HG02938 (cell line): ENCODE measurements at regions not wholly inside any gene's neighbourhood (a gene's known extent, or its start where the extent isn't known, plus 50 kb on each side); places are given as distances from the start of the nearest gene placed in this dataset.
"Not testable (repeated sequence)": the region's sequence is repeated elsewhere in the genome, so short reads cannot be mapped to it uniquely, and the experiment has no call there.

Experiments
- ATAC-seq: cut with Tn5 transposase; IDR thresholded peaks from one replicate; pipeline ENCODE4 v1.9.1; 2021; ENCODE audit warnings: mild to moderate bottlenecking, moderate library complexity; ENCODE audit not compliant: unreplicated experiment

DNA sequence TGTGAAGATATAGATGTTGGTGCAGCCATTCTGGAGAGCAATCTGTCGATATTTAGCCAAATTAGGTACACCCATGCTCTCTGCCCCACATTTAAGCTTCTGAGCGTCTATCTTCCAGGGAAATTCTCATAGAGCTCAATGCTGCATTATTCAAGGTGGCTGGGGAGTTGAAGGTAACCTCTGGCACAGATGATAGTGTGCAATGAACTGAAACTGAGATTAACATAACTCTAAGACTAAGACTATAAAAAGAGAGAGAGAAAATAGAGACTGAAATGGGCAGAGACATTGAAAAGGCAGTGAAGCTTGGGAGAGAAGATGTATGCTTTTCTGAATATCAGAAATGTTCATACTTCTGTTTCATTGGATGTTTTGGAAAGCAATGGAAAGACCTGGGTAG, 1197.0 kb upstream of the AUTS2 start:
- no peak for ATAC-seq

GRCh38 chr7:68406480-68406879, 1191.8 kb upstream of the AUTS2 start:
- no peak for ATAC-seq

- no peak for ATAC-seq
These were observed 1190.8 kb upstream of the AUTS2 start for GRCh38 chr7:68407460-68407859.

DNA sequence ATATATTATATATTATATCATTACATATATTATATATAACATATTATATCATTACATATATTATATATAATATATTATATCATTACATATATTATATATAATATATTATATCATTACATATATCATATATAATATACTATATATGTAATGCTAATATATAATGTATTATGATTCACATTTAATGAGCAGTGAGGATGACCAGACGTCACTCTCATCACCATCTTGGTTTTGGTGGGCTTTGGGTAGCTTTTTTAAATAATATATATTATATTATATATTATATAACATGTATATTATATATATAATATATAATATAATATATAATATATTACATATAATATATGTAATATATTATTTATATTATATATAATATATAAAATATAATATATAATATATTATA, 1189.4 kb upstream of the AUTS2 start:
- no peak for ATAC-seq

- ATAC-seq = no peak
These were observed 1188.4 kb upstream of the AUTS2 start for GRCh38 chr7:68409851-68410250.

- ATAC-seq = not testable (repeated sequence)
These were observed 1187.6 kb upstream of the AUTS2 start for GRCh38 chr7:68410693-68411092.

GRCh38 chr7:68411742-68412141, 1186.5 kb upstream of the AUTS2 start:
- ATAC-seq = no peak

DNA sequence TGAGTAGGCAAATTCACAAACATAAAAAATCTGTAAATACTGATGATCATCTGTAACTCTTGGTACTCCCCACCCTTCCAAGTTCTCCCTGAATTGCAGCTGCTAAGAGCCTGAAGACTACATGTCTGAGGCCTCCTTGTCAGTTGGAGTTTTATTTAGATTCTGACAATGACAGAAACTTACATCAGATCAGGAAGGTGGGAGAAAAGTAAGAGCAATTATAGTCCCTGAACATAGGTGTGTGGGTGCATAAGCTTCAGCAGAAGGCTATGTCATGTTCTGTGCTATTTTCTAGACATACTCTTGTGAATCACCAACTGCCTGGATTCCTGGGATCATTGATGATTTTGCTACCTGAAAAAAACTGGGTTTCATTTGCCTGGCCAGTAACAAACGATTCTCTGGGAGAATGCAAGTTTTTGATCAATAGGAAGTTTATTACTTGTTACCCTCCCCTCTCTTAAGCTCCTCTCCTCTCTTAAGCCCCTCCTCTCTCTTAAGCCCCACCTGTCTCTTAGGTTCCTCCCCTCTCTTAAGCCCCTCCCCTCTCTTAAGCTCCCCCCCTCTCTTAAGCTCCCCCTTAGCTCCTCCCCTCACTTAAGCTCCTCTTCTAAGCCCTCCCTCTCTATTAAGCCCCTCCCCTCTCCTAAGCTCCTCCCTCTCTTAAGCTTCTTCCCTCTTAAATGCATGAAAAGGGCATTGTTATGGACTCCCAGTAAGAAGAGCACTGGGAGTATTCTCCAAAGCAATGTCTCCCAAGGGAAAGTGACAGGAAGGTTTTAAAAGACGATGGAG, 1183.4 kb upstream of the AUTS2 start:
- ATAC-seq = no peak

- no peak for ATAC-seq
These were observed 1181.3 kb upstream of the AUTS2 start for GRCh38 chr7:68417002-68417401.

DNA sequence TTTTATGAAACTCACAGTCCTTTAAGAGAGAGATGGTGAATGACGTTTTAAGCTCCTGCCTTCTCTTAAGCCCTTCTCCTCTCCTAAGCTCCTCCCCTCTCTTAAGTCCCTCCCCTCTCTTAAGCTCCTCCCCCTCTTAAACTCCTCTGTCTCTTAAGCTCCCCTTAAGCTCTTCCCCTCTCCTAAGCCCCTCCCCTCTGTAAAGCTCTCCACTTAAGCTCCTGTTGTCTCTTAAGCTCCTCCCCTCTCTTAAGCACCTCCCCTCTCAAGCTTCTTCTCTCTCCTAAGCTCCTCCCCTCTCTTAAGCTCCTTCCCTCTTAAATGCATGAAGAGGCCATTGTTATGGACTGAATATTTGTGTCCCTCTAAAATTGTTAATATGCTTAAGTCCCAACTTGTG, 1180.6 kb upstream of the AUTS2 start:
- no peak for ATAC-seq

DNA sequence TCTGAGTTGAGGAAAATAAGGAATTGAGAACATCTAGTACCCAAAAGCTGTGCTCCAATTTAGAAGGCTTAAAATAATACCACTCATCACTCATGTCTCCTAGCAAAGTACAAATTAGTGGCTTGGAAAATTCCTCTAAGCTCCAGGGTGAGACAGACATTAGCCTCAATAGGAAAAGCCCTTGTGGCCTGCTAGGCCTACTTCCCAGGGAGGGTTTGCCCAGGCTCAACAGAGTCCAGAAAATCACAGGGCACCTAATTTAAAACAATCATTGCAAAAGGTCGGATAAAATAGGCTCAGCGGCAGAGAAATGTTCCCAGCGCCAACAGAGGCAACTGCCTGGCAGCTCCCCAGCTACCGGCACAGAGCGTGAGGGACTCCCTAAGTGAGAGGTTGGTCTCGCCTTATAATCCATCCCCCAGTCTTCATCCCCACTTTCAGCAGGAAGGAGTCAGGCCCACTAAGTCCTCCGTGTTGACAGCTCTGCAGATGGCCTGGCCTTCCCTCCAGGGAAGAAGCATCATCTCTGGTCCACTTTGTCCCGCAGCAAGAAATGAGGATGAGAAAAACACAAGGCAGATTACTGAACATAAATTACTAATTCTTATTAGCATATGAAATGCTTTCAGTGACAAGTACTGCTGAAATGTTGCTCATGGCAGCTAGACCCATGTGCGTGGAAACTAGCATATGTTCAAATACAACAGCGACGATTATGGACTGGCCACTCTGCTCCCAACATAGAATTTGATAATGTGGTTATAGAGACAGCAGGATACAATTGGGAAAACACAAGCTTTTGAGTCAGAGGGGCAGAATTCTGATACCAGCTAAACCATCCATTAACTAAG, 1177.7 kb upstream of the AUTS2 start:
- no peak for ATAC-seq

GRCh38 chr7:68421712-68422111, 1176.6 kb upstream of the AUTS2 start:
- no peak for ATAC-seq

- no peak for ATAC-seq
These were observed 1176.0 kb upstream of the AUTS2 start for GRCh38 chr7:68422281-68422680.

GRCh38 chr7:68423356-68423755, 1174.9 kb upstream of the AUTS2 start:
- ATAC-seq = no peak

- no peak for ATAC-seq
These were observed 1173.5 kb upstream of the AUTS2 start for GRCh38 chr7:68424658-68425297.

DNA sequence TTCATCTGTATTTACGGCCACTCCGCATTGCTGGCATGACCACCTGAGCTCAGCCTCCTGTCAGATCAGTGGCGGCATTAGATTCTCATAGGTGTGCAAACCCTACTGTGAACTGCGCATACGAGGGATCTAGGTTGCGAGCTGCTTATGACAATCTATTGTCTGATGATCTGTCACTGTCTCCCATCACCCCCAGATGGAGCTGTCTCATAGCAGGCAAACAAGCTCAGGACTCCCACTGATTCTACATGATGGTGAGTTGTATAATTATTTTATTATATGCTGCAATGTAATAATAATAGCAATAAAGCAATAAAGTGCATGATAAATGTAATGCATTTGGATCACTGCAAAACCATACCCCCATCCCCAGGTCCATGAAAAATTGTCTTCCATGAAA, 1172.9 kb upstream of the AUTS2 start:
- ATAC-seq = no peak

- ATAC-seq = no peak
These were observed 1168.7 kb upstream of the AUTS2 start for GRCh38 chr7:68429411-68430117.

GRCh38 chr7:68432585-68432984, 1165.7 kb upstream of the AUTS2 start:
- ATAC-seq = no peak

DNA sequence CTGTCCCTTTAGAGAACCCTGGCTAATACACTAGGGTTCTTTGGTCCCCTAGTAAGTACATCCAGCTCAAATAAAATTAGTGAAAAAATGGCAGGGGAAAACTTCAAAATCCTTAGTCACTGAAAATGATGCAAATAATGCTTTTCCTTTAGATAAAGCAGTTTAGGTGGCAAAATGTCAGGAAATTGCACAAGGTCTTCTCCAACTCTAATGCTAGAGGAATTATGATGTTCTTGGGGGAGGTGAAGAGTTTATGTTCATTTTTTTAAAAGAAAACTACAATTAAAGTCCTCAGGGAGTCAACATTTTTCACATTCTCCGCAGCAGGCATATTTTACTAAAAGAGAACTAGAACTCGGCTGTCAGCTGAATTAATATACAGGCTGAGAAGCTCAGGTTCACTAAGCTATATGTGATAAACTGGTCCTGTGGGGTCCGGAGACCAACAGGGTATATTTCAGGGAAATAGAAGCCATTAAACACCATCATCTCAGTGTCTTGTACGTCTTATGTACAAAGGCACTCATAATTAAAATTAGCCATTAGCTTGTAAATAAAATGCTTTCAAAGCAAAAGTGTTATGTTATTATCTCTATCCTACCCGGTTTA, 1164.7 kb upstream of the AUTS2 start:
- ATAC-seq = no peak

- ATAC-seq = no peak
These were observed 1163.4 kb upstream of the AUTS2 start for GRCh38 chr7:68434857-68435256.

DNA sequence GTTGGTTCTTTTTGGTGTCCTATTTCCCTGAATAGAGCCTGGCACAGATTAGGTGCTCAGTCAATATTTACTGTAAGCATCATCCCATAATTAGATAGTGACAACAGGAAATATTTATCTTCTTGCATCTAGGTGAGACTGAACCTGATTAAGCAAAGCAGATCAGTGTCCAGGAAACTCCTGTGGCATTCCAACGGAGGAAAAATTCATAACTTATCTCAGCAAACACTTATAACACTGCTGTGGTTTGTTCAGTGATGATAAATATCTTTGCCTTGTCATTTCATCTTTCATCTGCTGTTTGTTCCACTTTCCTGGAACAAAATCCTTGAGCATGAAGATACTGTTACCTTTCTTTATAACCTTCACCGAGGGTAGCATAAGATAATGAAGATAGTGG, 1160.3 kb upstream of the AUTS2 start:
- no peak for ATAC-seq
